ENCODE measurements at regions not wholly inside any gene's neighbourhood (a gene's known extent, or its start where the extent isn't known, plus 50 kb on each side); places are given as distances from the start of the nearest gene placed in this dataset.

- no peak for TF ChIP-seq POLR2AphosphoS5 (IDR thresholded peaks at IDR 0.05; ENCODE audit: low read depth, low read length)
- no peak for TF ChIP-seq CTCF (IDR thresholded peaks at IDR 0.05; ENCODE audit: control extremely low read depth in 1 of 3, insufficient read depth in 1 of 3, low read depth in 1 of 3, low read length in 3 of 3)
- no peak for TF ChIP-seq HDAC2 (IDR thresholded peaks at IDR 0.05; ENCODE audit: borderline replicate concordance in 1 of 2, low read depth in 2 of 2, low read length in 2 of 2)
- TF ChIP-seq POLR2A (IDR thresholded peaks at IDR 0.05; ENCODE audit: control extremely low read depth in 1 of 2, low read depth in 2 of 2, low read length in 2 of 2) = no peak
- no peak for TF ChIP-seq CREB1 (IDR thresholded peaks at IDR 0.05)
- TF ChIP-seq KDM5A (IDR thresholded peaks at IDR 0.05; ENCODE audit: low read length) = no peak
- TF ChIP-seq RNF2 (IDR thresholded peaks at IDR 0.05; ENCODE audit: borderline replicate concordance, low read depth, low read length, missing control alignments, poor library complexity, severe bottlenecking) = no peak
- TF ChIP-seq EZH2 (IDR thresholded peaks at IDR 0.05; ENCODE audit: low read depth, low read length, severe bottlenecking) = no peak
- no peak for TF ChIP-seq EP300 (IDR thresholded peaks at IDR 0.05; ENCODE audit: borderline replicate concordance in 1 of 2, low read depth in 2 of 2, low read length in 2 of 2)
- TF ChIP-seq ZNF274 (IDR thresholded peaks at IDR 0.05; ENCODE audit: borderline replicate concordance, extremely low read depth, low read length) = no peak
- TF ChIP-seq JUN (IDR thresholded peaks at IDR 0.05; ENCODE audit: low read depth, low read length) = no peak
These were observed 270.9 kb upstream of the TCF4 start for GRCh38 chr18:55858661-55859515.

All from H1 (cell line).